ENCODE measurements at regions not wholly inside any gene's neighbourhood (a gene's known extent, or its start where the extent isn't known, plus 50 kb on each side); places are given as distances from the start of the nearest gene placed in this dataset.

DNA sequence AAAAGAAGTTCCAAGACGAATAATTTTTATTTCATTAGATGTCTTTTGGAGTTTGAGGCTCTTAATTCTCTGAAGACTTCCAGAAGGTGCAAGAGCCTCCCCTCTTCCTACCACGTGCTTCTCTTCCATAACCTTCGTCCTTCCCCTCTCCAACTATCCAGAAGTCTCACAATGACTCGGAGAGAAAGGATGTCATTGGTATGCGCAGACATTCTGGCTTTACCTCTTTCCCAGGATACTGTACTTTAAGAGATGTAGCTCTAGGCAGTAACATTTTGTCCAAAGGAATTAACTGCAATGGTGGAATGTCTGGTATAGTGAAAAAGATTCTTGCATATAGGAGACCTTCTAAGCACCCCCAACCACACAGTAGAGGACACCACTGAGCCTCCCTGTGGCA, 249.0 kb upstream of the OSR1 start:
- Histone ChIP-seq H3K4me3 (no peak overlapping the region), H3K27me3 (no peaks in the 10 kb centered on the region), H3K9me3 (no peaks in the 10 kb centered on the region), H3K4me1 (no peaks in the 10 kb centered on the region), H3K27ac (no peak overlapping the region), H3K36me3 (no peaks in the 10 kb centered on the region)
- intact Hi-C loops (cut with DNase I): no loop called here
- TF ChIP-seq, protein P1, sequence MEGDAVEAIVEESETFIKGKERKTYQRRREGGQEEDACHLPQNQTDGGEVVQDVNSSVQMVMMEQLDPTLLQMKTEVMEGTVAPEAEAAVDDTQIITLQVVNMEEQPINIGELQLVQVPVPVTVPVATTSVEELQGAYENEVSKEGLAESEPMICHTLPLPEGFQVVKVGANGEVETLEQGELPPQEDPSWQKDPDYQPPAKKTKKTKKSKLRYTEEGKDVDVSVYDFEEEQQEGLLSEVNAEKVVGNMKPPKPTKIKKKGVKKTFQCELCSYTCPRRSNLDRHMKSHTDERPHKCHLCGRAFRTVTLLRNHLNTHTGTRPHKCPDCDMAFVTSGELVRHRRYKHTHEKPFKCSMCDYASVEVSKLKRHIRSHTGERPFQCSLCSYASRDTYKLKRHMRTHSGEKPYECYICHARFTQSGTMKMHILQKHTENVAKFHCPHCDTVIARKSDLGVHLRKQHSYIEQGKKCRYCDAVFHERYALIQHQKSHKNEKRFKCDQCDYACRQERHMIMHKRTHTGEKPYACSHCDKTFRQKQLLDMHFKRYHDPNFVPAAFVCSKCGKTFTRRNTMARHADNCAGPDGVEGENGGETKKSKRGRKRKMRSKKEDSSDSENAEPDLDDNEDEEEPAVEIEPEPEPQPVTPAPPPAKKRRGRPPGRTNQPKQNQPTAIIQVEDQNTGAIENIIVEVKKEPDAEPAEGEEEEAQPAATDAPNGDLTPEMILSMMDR (IDR thresholded peaks at IDR 0.05): no peak
- no peak for TF ChIP-seq POLR2A (IDR thresholded peaks at IDR 0.05)
- ATAC-seq (no peak), DNase-seq (no peak)
- 78 to 82% (median 80%) methylated on average over 5 of the region's 5 CpGs for WGBS, 4 donors

DNA sequence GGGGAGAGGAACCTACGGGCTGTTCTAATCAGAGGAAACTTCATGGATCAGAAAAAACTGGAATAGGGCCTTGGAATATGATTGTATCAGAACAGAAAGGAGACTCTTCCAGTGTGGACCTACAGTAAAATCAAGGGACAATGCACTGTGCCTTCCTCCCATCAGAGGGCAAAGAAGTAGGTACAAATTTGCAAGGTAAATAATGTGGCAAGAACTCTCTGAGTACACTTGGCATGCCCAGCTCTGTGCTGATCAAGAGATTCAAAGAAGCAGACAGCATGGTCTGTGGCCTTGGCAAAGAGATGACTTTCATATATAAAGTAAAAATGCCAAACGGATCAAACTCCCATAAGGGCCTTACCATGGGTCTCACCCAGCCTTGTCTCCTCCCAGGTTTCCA, 242.6 kb upstream of the OSR1 start:
- ATAC-seq (no peak), DNase-seq (no peak)
- intact Hi-C loops (cut with DNase I): no loop called here
- TF ChIP-seq POLR2A (IDR thresholded peaks at IDR 0.05): no peak
- TF ChIP-seq, protein P1 (IDR thresholded peaks at IDR 0.05): no peak
- Histone ChIP-seq H3K4me1 (no peaks in the 10 kb centered on the region), H3K36me3 (no peaks in the 10 kb centered on the region), H3K27me3 (no peaks in the 10 kb centered on the region), H3K4me3 (no peak overlapping the region), H3K27ac (no peak overlapping the region), H3K9me3 (no peaks in the 10 kb centered on the region)
- WGBS, 4 donors: 86 to 92% (median 89%) methylated on average over 2 of the region's 2 CpGs

DNA sequence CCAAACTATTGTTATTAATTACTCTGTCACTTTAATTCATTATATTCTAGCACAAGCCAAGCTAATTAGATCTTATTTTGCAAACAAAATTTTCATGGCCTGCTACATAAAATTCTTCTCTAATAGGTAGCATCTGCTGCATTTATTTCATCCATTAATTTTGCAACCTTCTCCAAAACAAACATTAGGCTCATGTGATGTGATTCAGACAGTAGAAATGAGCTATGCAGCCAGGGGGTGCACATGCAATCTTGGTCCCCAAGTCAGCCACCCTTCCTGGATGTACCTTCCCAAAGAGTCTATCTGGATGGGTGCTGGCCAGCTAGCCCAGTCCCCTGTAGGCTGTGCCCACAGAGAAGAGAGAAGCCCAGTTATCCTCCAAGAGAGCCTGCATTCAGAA, 242.1 kb upstream of the OSR1 start:
- no peak overlapping the region for H3K4me3 ChIP-seq
- intact Hi-C loops (cut with DNase I): no loop called here
- ATAC-seq: no peak
- no peaks in the 10 kb centered on the region for H3K4me1 ChIP-seq
- no peaks in the 10 kb centered on the region for H3K9me3 ChIP-seq
- H3K27me3 ChIP-seq: no peaks in the 10 kb centered on the region
- no peaks in the 10 kb centered on the region for H3K36me3 ChIP-seq
- no peak overlapping the region for H3K27ac ChIP-seq
- TF ChIP-seq, protein P1 (IDR thresholded peaks at IDR 0.05): no peak
- no peak for TF ChIP-seq POLR2A (IDR thresholded peaks at IDR 0.05)
- DNase-seq: no peak

DNA sequence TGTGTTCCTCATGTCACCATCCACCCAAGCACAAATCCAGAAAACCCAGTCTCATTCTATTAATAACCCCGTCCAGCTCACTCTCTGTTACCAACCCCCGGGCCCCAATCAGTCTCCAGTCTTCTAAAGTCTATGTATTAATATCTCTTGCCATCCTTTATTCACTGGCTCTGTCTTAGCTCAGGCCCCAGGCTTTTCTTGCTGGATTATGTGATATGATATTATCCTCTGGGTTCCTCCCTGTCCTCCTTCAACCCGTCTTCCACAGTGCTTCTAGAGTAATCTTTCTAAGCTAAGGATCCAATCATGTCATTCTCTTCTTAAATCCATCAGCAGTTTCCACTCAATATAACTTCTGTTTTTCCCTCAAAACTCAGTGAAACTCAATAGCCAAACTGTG, 240.5 kb upstream of the OSR1 start:
- no peak overlapping the region for H3K27ac ChIP-seq
- TF ChIP-seq POLR2A (IDR thresholded peaks at IDR 0.05): no peak
- TF ChIP-seq, protein P1 (IDR thresholded peaks at IDR 0.05): no peak
- H3K27me3 ChIP-seq: no peaks in the 10 kb centered on the region
- DNase-seq (no peak), ATAC-seq (no peak)
- H3K9me3 ChIP-seq: no peaks in the 10 kb centered on the region
- no peaks in the 10 kb centered on the region for H3K4me1 ChIP-seq
- 42 to 70% (median 61%) methylated on average over 3 of the region's 3 CpGs for WGBS, 4 donors
- H3K4me3 ChIP-seq: no peak overlapping the region
- intact Hi-C loops (cut with DNase I): no loop called here
- H3K36me3 ChIP-seq: no peaks in the 10 kb centered on the region
